Liver (tissue), 3 donors: ENCODE measurements at regions not wholly inside any gene's neighbourhood (a gene's known extent, or its start where the extent isn't known, plus 50 kb on each side); places are given as distances from the start of the nearest gene placed in this dataset.

ENCODE experiments used
- ATF3 ChIP-seq: IDR thresholded peaks from 2 replicates; pipeline ENCODE4 v1.6.1; 2016; ENCODE audit warnings: antibody characterized with exemption
- EGR1 ChIP-seq, 2 donors: IDR thresholded peaks; 2 replicates each; pipeline ENCODE4 v1.6.1; 2016 to 2018; ENCODE audit warnings: antibody characterized with exemption in 2 of 2, low read depth in 2 of 2
- FOXA1 ChIP-seq: IDR thresholded peaks from 2 replicates; pipeline ENCODE4 v1.6.1; 2016; ENCODE audit warnings: antibody characterized with exemption
- JUND ChIP-seq, 2 donors: IDR thresholded peaks; 2 replicates each; pipeline ENCODE4 v1.6.1; 2016; ENCODE audit warnings: antibody characterized with exemption in 2 of 2
- RAD21 ChIP-seq, 2 donors: IDR thresholded peaks; 2 replicates each; pipeline ENCODE4 v1.6.1; 2016; ENCODE audit warnings: antibody characterized with exemption in 2 of 2, mild to moderate bottlenecking in 2 of 2
- SP1 ChIP-seq: IDR thresholded peaks from 2 replicates; pipeline ENCODE4 v1.6.1; 2018; ENCODE audit warnings: antibody characterized with exemption, mild to moderate bottlenecking
- TAF1 ChIP-seq: conservative IDR thresholded peaks from 2 replicates; pipeline ENCODE4 v1.6.1; 2016; ENCODE audit warnings: antibody characterized with exemption, mild to moderate bottlenecking
- YY1 ChIP-seq: IDR thresholded peaks from 2 replicates; pipeline ENCODE4 v1.6.1; 2016; ENCODE audit warnings: antibody characterized with exemption, mild to moderate bottlenecking
- TF ChIP-seq, protein P1 (sequence below): fragments of 150-350 bp; IDR thresholded peaks from 2 replicates; pipeline ENCODE4 v1.5.1; 2017; ENCODE audit warnings: improper control_type of control experiment, low read depth, low read length; ENCODE audit not compliant: missing input control
- TF ChIP-seq, protein P2 (sequence below): IDR thresholded peaks from 2 replicates; pipeline ENCODE4 v1.6.1; 2016; ENCODE audit warnings: antibody characterized with exemption
- TF ChIP-seq, protein P3 (sequence below): IDR thresholded peaks from 2 replicates; pipeline ENCODE4 v1.6.1; 2016; ENCODE audit warnings: antibody characterized with exemption, mild to moderate bottlenecking
- donor health status: healthy.
- donor health status: healthy.

DNA sequence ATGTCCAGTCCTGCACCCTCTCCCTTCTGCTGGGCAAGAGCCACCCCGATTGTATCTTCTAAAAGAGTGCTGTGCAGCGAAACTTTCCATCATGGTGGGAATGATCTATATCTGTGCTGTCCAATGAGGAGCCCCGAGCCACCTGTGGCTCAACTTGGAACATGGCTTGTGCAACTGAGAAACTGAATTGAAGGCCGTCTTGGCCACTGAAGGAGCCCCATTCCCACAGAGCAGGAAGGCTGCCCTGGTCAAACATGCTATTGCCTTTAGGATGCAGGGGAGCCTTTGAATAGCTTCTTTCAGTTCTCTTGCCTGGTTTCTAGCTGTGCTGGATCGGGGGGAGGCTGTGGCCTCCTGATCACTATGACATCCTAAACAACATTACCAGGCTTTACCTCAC, 427.6 kb downstream of the SETD4 start:
- no peak for TF ChIP-seq YY1
- TF ChIP-seq, protein P1, sequence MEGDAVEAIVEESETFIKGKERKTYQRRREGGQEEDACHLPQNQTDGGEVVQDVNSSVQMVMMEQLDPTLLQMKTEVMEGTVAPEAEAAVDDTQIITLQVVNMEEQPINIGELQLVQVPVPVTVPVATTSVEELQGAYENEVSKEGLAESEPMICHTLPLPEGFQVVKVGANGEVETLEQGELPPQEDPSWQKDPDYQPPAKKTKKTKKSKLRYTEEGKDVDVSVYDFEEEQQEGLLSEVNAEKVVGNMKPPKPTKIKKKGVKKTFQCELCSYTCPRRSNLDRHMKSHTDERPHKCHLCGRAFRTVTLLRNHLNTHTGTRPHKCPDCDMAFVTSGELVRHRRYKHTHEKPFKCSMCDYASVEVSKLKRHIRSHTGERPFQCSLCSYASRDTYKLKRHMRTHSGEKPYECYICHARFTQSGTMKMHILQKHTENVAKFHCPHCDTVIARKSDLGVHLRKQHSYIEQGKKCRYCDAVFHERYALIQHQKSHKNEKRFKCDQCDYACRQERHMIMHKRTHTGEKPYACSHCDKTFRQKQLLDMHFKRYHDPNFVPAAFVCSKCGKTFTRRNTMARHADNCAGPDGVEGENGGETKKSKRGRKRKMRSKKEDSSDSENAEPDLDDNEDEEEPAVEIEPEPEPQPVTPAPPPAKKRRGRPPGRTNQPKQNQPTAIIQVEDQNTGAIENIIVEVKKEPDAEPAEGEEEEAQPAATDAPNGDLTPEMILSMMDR, result no peak
- TF ChIP-seq JUND (IDR thresholded peaks at IDR 0.05), result no peak
- no peak for TF ChIP-seq FOXA1
- TF ChIP-seq, protein P2, sequence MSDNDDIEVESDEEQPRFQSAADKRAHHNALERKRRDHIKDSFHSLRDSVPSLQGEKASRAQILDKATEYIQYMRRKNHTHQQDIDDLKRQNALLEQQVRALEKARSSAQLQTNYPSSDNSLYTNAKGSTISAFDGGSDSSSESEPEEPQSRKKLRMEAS, result no peak
- no peak for TF ChIP-seq TAF1
- no peak for TF ChIP-seq EGR1 (IDR thresholded peaks at IDR 0.05; ENCODE audit: low read depth in 2 of 2)
- TF ChIP-seq SP1, result no peak
- TF ChIP-seq, protein P3, sequence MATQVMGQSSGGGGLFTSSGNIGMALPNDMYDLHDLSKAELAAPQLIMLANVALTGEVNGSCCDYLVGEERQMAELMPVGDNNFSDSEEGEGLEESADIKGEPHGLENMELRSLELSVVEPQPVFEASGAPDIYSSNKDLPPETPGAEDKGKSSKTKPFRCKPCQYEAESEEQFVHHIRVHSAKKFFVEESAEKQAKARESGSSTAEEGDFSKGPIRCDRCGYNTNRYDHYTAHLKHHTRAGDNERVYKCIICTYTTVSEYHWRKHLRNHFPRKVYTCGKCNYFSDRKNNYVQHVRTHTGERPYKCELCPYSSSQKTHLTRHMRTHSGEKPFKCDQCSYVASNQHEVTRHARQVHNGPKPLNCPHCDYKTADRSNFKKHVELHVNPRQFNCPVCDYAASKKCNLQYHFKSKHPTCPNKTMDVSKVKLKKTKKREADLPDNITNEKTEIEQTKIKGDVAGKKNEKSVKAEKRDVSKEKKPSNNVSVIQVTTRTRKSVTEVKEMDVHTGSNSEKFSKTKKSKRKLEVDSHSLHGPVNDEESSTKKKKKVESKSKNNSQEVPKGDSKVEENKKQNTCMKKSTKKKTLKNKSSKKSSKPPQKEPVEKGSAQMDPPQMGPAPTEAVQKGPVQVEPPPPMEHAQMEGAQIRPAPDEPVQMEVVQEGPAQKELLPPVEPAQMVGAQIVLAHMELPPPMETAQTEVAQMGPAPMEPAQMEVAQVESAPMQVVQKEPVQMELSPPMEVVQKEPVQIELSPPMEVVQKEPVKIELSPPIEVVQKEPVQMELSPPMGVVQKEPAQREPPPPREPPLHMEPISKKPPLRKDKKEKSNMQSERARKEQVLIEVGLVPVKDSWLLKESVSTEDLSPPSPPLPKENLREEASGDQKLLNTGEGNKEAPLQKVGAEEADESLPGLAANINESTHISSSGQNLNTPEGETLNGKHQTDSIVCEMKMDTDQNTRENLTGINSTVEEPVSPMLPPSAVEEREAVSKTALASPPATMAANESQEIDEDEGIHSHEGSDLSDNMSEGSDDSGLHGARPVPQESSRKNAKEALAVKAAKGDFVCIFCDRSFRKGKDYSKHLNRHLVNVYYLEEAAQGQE, result no peak
- no peak for TF ChIP-seq RAD21 (IDR thresholded peaks at IDR 0.05)
- no peak for TF ChIP-seq ATF3
